ENCODE measurements at regions not wholly inside any gene's neighbourhood (a gene's known extent, or its start where the extent isn't known, plus 50 kb on each side); places are given as distances from the start of the nearest gene placed in this dataset.

DNA sequence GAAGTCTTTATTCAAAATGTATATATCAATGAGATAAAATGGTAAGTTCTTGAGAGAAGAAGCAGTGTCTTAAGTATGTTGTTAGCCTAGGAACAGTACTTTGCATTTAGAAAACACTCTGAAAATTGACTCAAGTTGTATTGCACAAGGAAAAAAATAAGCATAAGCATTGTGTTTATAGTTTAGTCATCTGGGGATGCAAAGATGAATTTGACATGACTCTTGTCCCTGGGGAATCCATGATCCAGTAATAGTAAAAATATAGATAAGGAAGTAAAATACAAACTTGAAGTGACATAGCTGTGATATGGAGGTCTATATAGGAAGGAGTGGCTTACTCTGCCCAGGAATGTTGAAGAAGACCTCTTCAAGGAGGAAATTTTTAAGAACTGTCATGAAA is 185.0 kb upstream of the PTBP2 start:
- no peaks in the 10 kb centered on the region for H3K4me1 Mint-ChIP-seq
- ChIA-PET CTCF (no interaction called here), POLR2A (interaction anchor here (0.6 kb wide), 1 partner anchor 1274 kb away, joined by 3 read pairs; no protein-coding TSS in a partner anchor)
- H3K9me3 Mint-ChIP-seq = peaks cover 3% of the 10 kb centered on the region
- no peak for DNase-seq
- no peaks in the 10 kb centered on the region for H3K36me3 Mint-ChIP-seq (ENCODE audit: low read depth)
- no peak overlapping the region for H3K4me3 Mint-ChIP-seq
- H3K27me3 Mint-ChIP-seq = no peaks in the 10 kb centered on the region
- H3K27ac Mint-ChIP-seq = no peak overlapping the region

- no peaks in the 10 kb centered on the region for H3K36me3 Mint-ChIP-seq (ENCODE audit: low read depth)
- POLR2A ChIA-PET = no interaction called here
- CTCF ChIA-PET = no interaction called here
- H3K4me3 Mint-ChIP-seq = no peak overlapping the region
- no peak overlapping the region for H3K27ac Mint-ChIP-seq
- H3K9me3 Mint-ChIP-seq = peaks cover under 1% of the 10 kb centered on the region
- no peaks in the 10 kb centered on the region for H3K27me3 Mint-ChIP-seq
- DNase-seq = no peak
- H3K4me1 Mint-ChIP-seq = no peaks in the 10 kb centered on the region
These were observed 183.4 kb upstream of the PTBP2 start for GRCh38 chr1:96538111-96538641.

- ChIA-PET POLR2A (no interaction called here), CTCF (no interaction called here)
- H3K9me3 Mint-ChIP-seq = no peaks in the 10 kb centered on the region
- no peak overlapping the region for H3K27ac Mint-ChIP-seq
- H3K36me3 Mint-ChIP-seq (ENCODE audit: low read depth) = no peaks in the 10 kb centered on the region
- no peaks in the 10 kb centered on the region for H3K27me3 Mint-ChIP-seq
- no peaks in the 10 kb centered on the region for H3K4me1 Mint-ChIP-seq
- no peak overlapping the region for H3K4me3 Mint-ChIP-seq
- DNase-seq = no peak
These were observed 182.7 kb upstream of the PTBP2 start for GRCh38 chr1:96538883-96539282.

DNA sequence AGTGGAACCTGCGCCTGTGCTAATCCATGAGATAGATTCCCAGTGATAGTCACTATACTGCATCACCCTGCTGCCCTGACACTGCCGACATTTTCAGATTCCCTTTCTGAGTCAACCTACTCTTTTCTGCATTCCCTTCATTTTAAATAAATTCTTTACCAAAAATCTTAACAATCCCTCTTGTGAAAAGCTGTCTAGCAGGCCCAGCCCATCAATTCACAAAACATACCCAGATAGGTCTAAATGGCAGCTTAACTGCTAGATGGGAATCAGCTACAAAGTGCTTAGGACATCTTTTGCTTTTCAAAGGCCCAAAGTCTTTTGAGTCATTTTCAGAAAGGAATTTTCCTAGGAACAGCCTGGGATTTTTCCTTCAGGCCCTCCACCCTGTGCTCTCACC is 180.1 kb upstream of the PTBP2 start:
- ChIA-PET CTCF (no interaction called here), POLR2A (no interaction called here)
- Mint-ChIP-seq H3K27ac (no peak overlapping the region), H3K36me3 (ENCODE audit: low read depth) (no peaks in the 10 kb centered on the region), H3K27me3 (no peaks in the 10 kb centered on the region), H3K4me3 (no peak overlapping the region), H3K9me3 (no peaks in the 10 kb centered on the region), H3K4me1 (no peaks in the 10 kb centered on the region)
- DNase-seq = no peak

DNA sequence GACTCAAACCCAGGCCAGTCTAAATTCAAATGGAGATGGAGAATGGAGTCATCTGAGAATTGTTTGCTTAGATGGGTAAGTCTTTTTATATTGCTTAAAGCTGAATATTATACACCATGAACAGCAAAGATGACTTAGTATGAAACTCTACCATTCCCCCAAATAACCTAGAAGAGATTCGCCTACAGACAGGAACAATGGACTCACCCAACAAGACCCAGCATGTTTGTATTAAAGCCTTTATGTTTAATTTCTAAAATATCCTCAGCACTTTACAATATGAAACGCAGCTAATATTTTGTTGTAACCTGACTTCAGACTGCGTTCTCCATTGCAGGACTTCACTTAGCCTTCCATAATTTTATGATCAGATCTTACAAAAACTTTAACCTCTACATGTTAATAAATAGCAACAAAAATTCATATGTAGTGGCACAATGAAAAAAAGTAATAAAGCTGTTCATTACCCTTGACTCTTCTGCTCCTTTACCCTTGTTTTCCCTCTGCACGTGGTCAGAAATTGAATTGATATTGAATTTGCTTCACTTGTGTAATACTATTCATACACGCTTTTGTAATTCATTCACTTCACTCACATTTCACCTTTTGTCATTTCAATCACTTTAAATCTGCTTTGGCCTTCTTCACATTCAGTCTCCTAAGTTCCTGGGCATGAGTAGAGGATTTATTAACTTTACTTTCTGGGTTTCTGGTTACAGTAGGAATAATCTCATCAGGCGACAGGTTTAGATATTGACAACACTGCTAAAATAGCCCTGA is 177.3 kb upstream of the PTBP2 start:
- no peaks in the 10 kb centered on the region for H3K36me3 Mint-ChIP-seq (ENCODE audit: low read depth)
- no peak for DNase-seq
- H3K9me3 Mint-ChIP-seq = no peaks in the 10 kb centered on the region
- no peak overlapping the region for H3K27ac Mint-ChIP-seq
- ChIA-PET CTCF (no interaction called here), POLR2A (no interaction called here)
- H3K27me3 Mint-ChIP-seq = no peaks in the 10 kb centered on the region
- H3K4me3 Mint-ChIP-seq = no peak overlapping the region
- H3K4me1 Mint-ChIP-seq = no peaks in the 10 kb centered on the region

- no peaks in the 10 kb centered on the region for H3K4me1 Mint-ChIP-seq
- ChIA-PET POLR2A (no interaction called here), CTCF (no interaction called here)
- no peaks in the 10 kb centered on the region for H3K27me3 Mint-ChIP-seq
- H3K9me3 Mint-ChIP-seq = no peaks in the 10 kb centered on the region
- no peak overlapping the region for H3K27ac Mint-ChIP-seq
- no peak overlapping the region for H3K4me3 Mint-ChIP-seq
- no peak for DNase-seq
- no peaks in the 10 kb centered on the region for H3K36me3 Mint-ChIP-seq (ENCODE audit: low read depth)
These were observed 176.8 kb upstream of the PTBP2 start for GRCh38 chr1:96544831-96545221.

GRCh38 chr1:96545935-96546656 is 175.5 kb upstream of the PTBP2 start:
- POLR2A ChIA-PET = no interaction called here
- no peaks in the 10 kb centered on the region for H3K27me3 Mint-ChIP-seq
- CTCF ChIA-PET = no interaction called here
- H3K4me1 Mint-ChIP-seq = no peaks in the 10 kb centered on the region
- no peak for DNase-seq
- H3K9me3 Mint-ChIP-seq = no peaks in the 10 kb centered on the region
- no peaks in the 10 kb centered on the region for H3K36me3 Mint-ChIP-seq (ENCODE audit: low read depth)
- H3K4me3 Mint-ChIP-seq = no peak overlapping the region
- H3K27ac Mint-ChIP-seq = no peak overlapping the region

DNA sequence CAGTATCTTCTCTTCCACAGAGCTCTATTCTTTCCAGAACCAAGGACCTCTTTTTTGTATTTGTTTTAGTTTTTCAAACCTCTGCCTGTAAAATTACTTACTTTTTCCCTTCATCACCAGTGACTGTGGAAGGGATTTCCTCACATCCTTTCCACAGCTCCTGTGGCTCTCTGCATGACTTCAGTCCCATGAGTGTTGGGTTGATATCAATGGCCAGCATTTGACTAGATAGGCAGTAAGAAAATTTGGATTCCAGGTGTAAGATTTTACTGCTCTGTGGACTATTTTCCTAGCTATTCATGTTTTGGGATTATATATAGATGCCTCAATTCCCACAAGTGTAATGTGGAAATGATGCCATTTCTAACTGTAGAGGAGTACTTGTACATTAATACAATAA is 171.5 kb upstream of the PTBP2 start:
- ChIA-PET CTCF (no interaction called here), POLR2A (no interaction called here)
- Mint-ChIP-seq H3K36me3 (ENCODE audit: low read depth) (no peaks in the 10 kb centered on the region), H3K27me3 (no peaks in the 10 kb centered on the region), H3K27ac (no peak overlapping the region), H3K4me1 (no peaks in the 10 kb centered on the region), H3K9me3 (no peaks in the 10 kb centered on the region), H3K4me3 (no peak overlapping the region)
- no peak for DNase-seq

DNA sequence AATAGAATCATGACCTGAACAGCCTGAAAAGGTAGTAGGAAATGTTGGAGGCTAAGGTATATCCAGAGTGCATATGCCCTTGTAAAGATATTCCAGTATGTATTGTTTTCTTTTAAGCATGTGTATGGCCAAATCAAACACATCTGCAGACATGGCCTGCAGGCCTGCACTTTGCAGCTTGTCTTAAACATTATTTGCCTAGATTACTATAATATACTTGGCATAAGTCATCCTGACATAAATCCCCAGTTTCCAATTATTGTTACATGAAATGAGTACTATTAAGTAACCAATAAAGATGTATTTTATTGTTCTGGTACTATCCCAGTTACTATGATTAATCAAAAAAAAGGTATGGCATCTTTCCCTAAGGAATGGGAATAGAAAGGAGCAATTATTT is 169.1 kb upstream of the PTBP2 start:
- POLR2A ChIA-PET = no interaction called here
- CTCF ChIA-PET = no interaction called here
- no peaks in the 10 kb centered on the region for H3K27me3 Mint-ChIP-seq
- no peaks in the 10 kb centered on the region for H3K4me1 Mint-ChIP-seq
- H3K36me3 Mint-ChIP-seq (ENCODE audit: low read depth) = no peaks in the 10 kb centered on the region
- no peak overlapping the region for H3K4me3 Mint-ChIP-seq
- H3K27ac Mint-ChIP-seq = no peak overlapping the region
- no peak for DNase-seq
- no peaks in the 10 kb centered on the region for H3K9me3 Mint-ChIP-seq

- H3K27ac Mint-ChIP-seq = no peak overlapping the region
- no peaks in the 10 kb centered on the region for H3K4me1 Mint-ChIP-seq
- no peak for DNase-seq
These were observed 167.8 kb upstream of the PTBP2 start for GRCh38 chr1:96553811-96554210.

DNA sequence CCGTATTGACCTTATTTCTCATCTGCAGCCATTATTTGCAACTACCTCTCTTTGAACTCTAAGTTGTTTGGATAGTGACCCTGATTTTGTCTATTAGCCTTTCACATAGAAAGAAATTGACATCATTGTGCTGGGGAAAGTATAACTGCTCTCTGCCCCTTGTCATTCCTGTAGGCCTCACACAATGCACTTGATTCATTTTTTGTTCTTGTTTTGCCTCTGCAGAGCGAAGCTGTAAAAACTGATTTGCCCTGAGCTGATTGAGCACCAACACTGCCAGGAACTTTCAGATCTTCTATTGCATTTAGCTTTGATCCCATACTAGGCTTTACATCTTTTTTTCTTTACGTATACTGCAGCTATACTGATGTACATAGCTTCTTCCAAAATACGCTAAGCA is 167.2 kb upstream of the PTBP2 start:
- no peaks in the 10 kb centered on the region for H3K4me1 Mint-ChIP-seq
- H3K27ac Mint-ChIP-seq = no peak overlapping the region
- H3K4me3 Mint-ChIP-seq = no peak overlapping the region
- ChIA-PET POLR2A (no interaction called here), CTCF (no interaction called here)
- DNase-seq = no peak
- no peaks in the 10 kb centered on the region for H3K9me3 Mint-ChIP-seq
- no peaks in the 10 kb centered on the region for H3K36me3 Mint-ChIP-seq (ENCODE audit: low read depth)
- H3K27me3 Mint-ChIP-seq = no peaks in the 10 kb centered on the region

More at GRCh38 chr1:96553811-96554210, 167.8 kb upstream of the PTBP2 start:
- ChIA-PET POLR2A (no interaction called here), CTCF (no interaction called here)
- H3K27me3 Mint-ChIP-seq = no peaks in the 10 kb centered on the region
- no peaks in the 10 kb centered on the region for H3K36me3 Mint-ChIP-seq (ENCODE audit: low read depth)
- H3K9me3 Mint-ChIP-seq = no peaks in the 10 kb centered on the region
- H3K4me3 Mint-ChIP-seq = no peak overlapping the region

- no peak for DNase-seq
These were observed 164.2 kb upstream of the PTBP2 start for GRCh38 chr1:96557336-96557735.

DNA sequence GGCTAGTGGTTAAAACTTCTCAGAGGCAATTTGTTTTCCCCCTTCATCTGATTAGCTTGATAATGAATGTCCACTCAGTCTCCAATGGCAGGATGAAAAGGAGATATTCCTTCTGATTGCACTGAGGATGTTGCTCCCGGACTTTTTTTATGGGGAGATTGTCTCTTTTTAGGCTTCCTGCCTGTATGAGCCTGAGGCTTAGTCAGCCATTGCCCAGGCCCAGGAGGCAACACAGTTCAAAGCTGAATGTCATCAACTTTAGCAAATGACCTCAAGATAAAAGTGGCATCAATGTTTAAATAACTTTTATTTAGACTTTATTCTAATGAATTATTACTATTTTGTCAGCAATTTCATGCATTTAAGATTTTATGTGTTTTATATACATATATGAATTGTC is 162.9 kb upstream of the PTBP2 start:
- Mint-ChIP-seq H3K27ac (no peak overlapping the region), H3K4me1 (no peaks in the 10 kb centered on the region), H3K4me3 (no peak overlapping the region), H3K27me3 (no peaks in the 10 kb centered on the region), H3K36me3 (ENCODE audit: low read depth) (no peaks in the 10 kb centered on the region), H3K9me3 (no peaks in the 10 kb centered on the region)
- ChIA-PET CTCF (no interaction called here), POLR2A (no interaction called here)
- DNase-seq = no peak

More at GRCh38 chr1:96557336-96557735, 164.2 kb upstream of the PTBP2 start:
- H3K4me3 Mint-ChIP-seq = no peak overlapping the region
- no peaks in the 10 kb centered on the region for H3K9me3 Mint-ChIP-seq
- H3K4me1 Mint-ChIP-seq = no peaks in the 10 kb centered on the region
- ChIA-PET CTCF (no interaction called here), POLR2A (no interaction called here)
- no peak overlapping the region for H3K27ac Mint-ChIP-seq
- no peaks in the 10 kb centered on the region for H3K36me3 Mint-ChIP-seq (ENCODE audit: low read depth)
- H3K27me3 Mint-ChIP-seq = no peaks in the 10 kb centered on the region

DNA sequence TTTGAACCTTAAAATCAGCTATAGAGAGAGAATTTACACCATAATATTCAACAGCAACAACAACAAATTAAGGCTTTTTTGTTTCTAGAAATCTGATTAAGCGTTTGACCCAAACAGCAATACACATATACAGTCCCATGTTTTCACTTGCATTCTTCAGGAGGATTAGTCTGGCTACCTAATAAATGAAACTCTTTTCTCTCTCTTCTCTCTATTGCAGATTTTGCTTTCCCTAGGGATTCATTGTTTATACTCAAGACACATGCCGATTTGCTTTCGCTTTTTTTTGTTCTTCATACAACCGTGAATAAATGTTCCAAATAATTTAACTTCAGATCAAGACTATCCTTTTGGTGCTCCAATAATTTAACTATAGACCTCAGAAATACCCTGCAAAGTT is 162.4 kb upstream of the PTBP2 start:
- POLR2A ChIA-PET = no interaction called here
- H3K27ac Mint-ChIP-seq = no peak overlapping the region
- no peaks in the 10 kb centered on the region for H3K9me3 Mint-ChIP-seq
- CTCF ChIA-PET = no interaction called here
- no peak for DNase-seq
- no peak overlapping the region for H3K4me3 Mint-ChIP-seq
- H3K4me1 Mint-ChIP-seq = no peaks in the 10 kb centered on the region
- H3K27me3 Mint-ChIP-seq = no peaks in the 10 kb centered on the region
- H3K36me3 Mint-ChIP-seq (ENCODE audit: low read depth) = no peaks in the 10 kb centered on the region
